IMR-90 (cell line): ENCODE measurements at regions not wholly inside any gene's neighbourhood (a gene's known extent, or its start where the extent isn't known, plus 50 kb on each side); places are given as distances from the start of the nearest gene placed in this dataset.

Experiments
- ATAC-seq: fragments of 200-7000 bp; cut with Tn5 transposase; 2 replicates; pipeline ENCODE4 v1.9.1; 2020; ENCODE audit warnings: low read depth, mild to moderate bottlenecking, moderate library complexity
- BruUV-seq: library from RNA; stranded (reverse); fragments of 400-500 nt; replicated peaks from 2 replicates; lab custom pipeline; 2021; lab: Mats Ljungman, UMichigan
- CTCF ChIA-PET: fragments of 300-600 bp; formaldehyde crosslinking; extraction: SDS; loops from one replicate; lab custom pipeline; 2021; ENCODE audit warnings: antibody characterized with exemption; lab: Yijun Ruan, JAX
- POLR2A ChIA-PET: fragments of 300-600 bp; sonication (Branson Sonifier 250); formaldehyde crosslinking; loops from one replicate; lab custom pipeline; 2022; ENCODE audit warnings: antibody characterized with exemption; ENCODE audit not compliant: unreplicated experiment; lab: Charles Lee
- DNase-seq: peaks from one replicate; pipeline ENCODE4 v3.0.0; 2013
- H2AFZ ChIP-seq: replicated peaks from 2 replicates; pipeline ENCODE3; 2013; ENCODE audit warnings: low read length, mild to moderate bottlenecking; ENCODE audit not compliant: poor library complexity
- H2AK5ac ChIP-seq: 2 replicates; pipeline ENCODE4 v1.6.1; 2013; ENCODE audit warnings: low read depth, low read length, inconsistent platforms
- H2AK9ac ChIP-seq: replicated peaks from 2 replicates; pipeline ENCODE3; 2013; ENCODE audit warnings: mild to moderate bottlenecking, low read depth, low read length, moderate library complexity; ENCODE audit not compliant: poor library complexity
- H2BK120ac ChIP-seq: 2 replicates; pipeline ENCODE4 v1.6.1; 2013; ENCODE audit warnings: low read depth, low read length, inconsistent platforms
- H2BK15ac ChIP-seq: 3 replicates; pipeline ENCODE4 v1.6.1; 2013; ENCODE audit warnings: low read depth, low read length, inconsistent platforms
- H2BK20ac ChIP-seq: 2 replicates; pipeline ENCODE4 v1.6.1; 2013; ENCODE audit warnings: low read depth, mild to moderate bottlenecking, inconsistent platforms, low read length, moderate library complexity
- H2BK5ac ChIP-seq: 2 replicates; pipeline ENCODE4 v1.6.1; 2013; ENCODE audit warnings: mild to moderate bottlenecking, low read depth, low read length, inconsistent platforms; ENCODE audit not compliant: poor library complexity, severe bottlenecking
- H3K14ac ChIP-seq: replicated peaks from 2 replicates; pipeline ENCODE4 v1.6.1; 2013; ENCODE audit warnings: low read depth, low read length, inconsistent platforms
- H3K18ac ChIP-seq: 2 replicates; pipeline ENCODE4 v1.6.1; 2013; ENCODE audit warnings: low read depth, low read length, control low read depth
- H3K23ac ChIP-seq: 2 replicates; pipeline ENCODE4 v1.6.1; 2013; ENCODE audit warnings: low read depth, low read length, inconsistent platforms
- H3K27ac ChIP-seq: 2 replicates; pipeline ENCODE4 v1.5.1; 2013; ENCODE audit warnings: mild to moderate bottlenecking, control low read depth, low read length; ENCODE audit not compliant: insufficient read depth
- H3K27me3 ChIP-seq: 2 replicates; pipeline ENCODE4 v1.6.1; 2013; ENCODE audit warnings: low read length; ENCODE audit not compliant: control insufficient read depth, insufficient read depth
- H3K36me3 ChIP-seq: 2 replicates; pipeline ENCODE4 v1.6.1; 2013; ENCODE audit warnings: low read length, mixed read lengths; ENCODE audit not compliant: control insufficient read depth, insufficient read depth
- H3K4ac ChIP-seq: 2 replicates; pipeline ENCODE4 v1.6.1; 2013; ENCODE audit warnings: low read depth, low read length, inconsistent platforms
- H3K4me1 ChIP-seq: 2 replicates; pipeline ENCODE4 v1.6.1; 2013; ENCODE audit warnings: low read length, mixed read lengths; ENCODE audit not compliant: control insufficient read depth, insufficient read depth
- H3K4me2 ChIP-seq: 2 replicates; pipeline ENCODE4 v1.6.1; 2013; ENCODE audit warnings: low read depth, mild to moderate bottlenecking, control low read depth, low read length, moderate library complexity
- H3K4me3 ChIP-seq: 2 replicates; pipeline ENCODE4 v1.5.1; 2013; ENCODE audit warnings: low read depth, mild to moderate bottlenecking, control low read depth, low read length, moderate library complexity; ENCODE audit not compliant: insufficient read depth
- H3K56ac ChIP-seq: 2 replicates; pipeline ENCODE4 v1.6.1; 2013; ENCODE audit warnings: low read length, inconsistent platforms; ENCODE audit not compliant: insufficient read depth; ENCODE audit errors: extremely low read depth
- H3K79me1 ChIP-seq, 2 experiments: 2 replicates each; pipeline ENCODE4 v1.6.1; 2013; ENCODE audit warnings: low read length in 2 of 2, inconsistent platforms in 1 of 2, low read depth in 1 of 2
- H3K9ac ChIP-seq: 2 replicates; pipeline ENCODE4 v1.6.1; 2013; ENCODE audit warnings: low read depth, low read length, control low read depth
- H3K9me1 ChIP-seq: 2 replicates; pipeline ENCODE4 v1.6.1; 2013; ENCODE audit warnings: low read length, inconsistent platforms; ENCODE audit not compliant: insufficient read depth
- H3K9me3 ChIP-seq: 2 replicates; pipeline ENCODE4 v1.6.1; 2013; ENCODE audit warnings: low read length; ENCODE audit not compliant: control insufficient read depth, insufficient read depth
- H4K20me1 ChIP-seq: 2 replicates; pipeline ENCODE4 v1.6.1; 2013; ENCODE audit warnings: low read length, inconsistent platforms; ENCODE audit not compliant: insufficient read depth
- H4K5ac ChIP-seq: 2 replicates; pipeline ENCODE4 v1.6.1; 2013; ENCODE audit warnings: mild to moderate bottlenecking, low read depth, low read length, control low read depth
- H4K8ac ChIP-seq, 2 experiments: 2 replicates each; pipeline ENCODE4 v1.6.1; 2013; ENCODE audit warnings: low read depth in 2 of 2, low read length in 2 of 2, control low read depth in 1 of 2, inconsistent platforms in 1 of 2
- H4K91ac ChIP-seq: 2 replicates; pipeline ENCODE4 v1.6.1; 2013; ENCODE audit warnings: low read depth, low read length, inconsistent platforms; ENCODE audit not compliant: insufficient read depth
- MXI1 ChIP-seq: IDR thresholded peaks from 2 replicates; pipeline ENCODE4 v1.6.1; 2012; ENCODE audit warnings: low read depth, mild to moderate bottlenecking, low read length, moderate library complexity, borderline replicate concordance
- POLR2A ChIP-seq: IDR thresholded peaks from 2 replicates; pipeline ENCODE4 v1.6.1; 2012; ENCODE audit warnings: mild to moderate bottlenecking, low read depth, low read length
- SMC3 ChIP-seq: fragments of 150-350 bp; IDR thresholded peaks from 2 replicates; pipeline ENCODE4 v1.6.1; 2016; ENCODE audit warnings: low read depth, mild to moderate bottlenecking, antibody characterized with exemption, low read length, moderate library complexity
- USF2 ChIP-seq: fragments of 150-350 bp; IDR thresholded peaks from 2 replicates; pipeline ENCODE4 v1.6.1; 2017; ENCODE audit warnings: mild to moderate bottlenecking, antibody characterized with exemption, low read length, low read depth
- WGBS, 2 experiments: methylation state at CpG; one replicate each; pipeline versions ENCODE4 v1.1.5 to v1.1.7; 2013; ENCODE audit warnings: missing lambda C conversion rate in 2 of 2; ENCODE audit not compliant: insufficient read length in 1 of 2; ENCODE audit errors: extremely low coverage in 2 of 2; 5-methylcytosine and 5-hydroxymethylcytosine counted together
- dilution Hi-C: fragments of 300-500 bp; cut with HindIII; formaldehyde crosslinking; loops from one replicate; pipeline ENCODE4 v1.14.3; 2018; ENCODE audit warnings: low sequenced_read_pairs; ENCODE audit not compliant: unreplicated experiment
- in situ Hi-C: fragments of 300-500 bp; cut with MboI; formaldehyde crosslinking; loops from 3 replicates; pipeline ENCODE4 v1.14.3; 2019; ENCODE audit warnings: low sequenced_read_pairs, inconsistent platforms, mixed read lengths
- intact Hi-C: fragments of 100-400 bp; cut with micrococcal nuclease; formaldehyde crosslinking; loops from 2 replicates; pipeline ENCODE4 v1.10.0; 2022

GRCh38 chr3:162884373-162884772, 1387.8 kb downstream of the OTOL1 start:
- H3K56ac ChIP-seq, result no peak overlapping the region
- BruUV-seq, result no TSS peak
- H4K91ac ChIP-seq, result no peak overlapping the region
- no peak overlapping the region for H3K23ac ChIP-seq
- H2AK9ac ChIP-seq, result no peak overlapping the region
- no peak overlapping the region for H2AK5ac ChIP-seq
- no peaks in the 10 kb centered on the region for H3K79me1 ChIP-seq
- no peak overlapping the region for H2BK20ac ChIP-seq
- DNase-seq (no peak), ATAC-seq (no peak)
- no peak overlapping the region for H3K27ac ChIP-seq
- H4K5ac ChIP-seq, result no peak overlapping the region
- H3K18ac ChIP-seq, result no peak overlapping the region
- no peak overlapping the region for H4K8ac ChIP-seq
- H3K14ac ChIP-seq, result no peak overlapping the region
- ChIA-PET POLR2A (no interaction called here), CTCF (interaction anchor here (0.7 kb wide), 1 partner anchor 18 kb away, joined by 3 read pairs; no protein-coding TSS in a partner anchor)
- TF ChIP-seq POLR2A (no peak), MXI1 (no peak), SMC3 (no peak), USF2 (no peak)
- in situ Hi-C loops, result no loop called here
- no peak overlapping the region for H2BK15ac ChIP-seq
- H2BK5ac ChIP-seq, result no peak overlapping the region
- H2AFZ ChIP-seq, result no peak overlapping the region
- H3K36me3 ChIP-seq, result no peaks in the 10 kb centered on the region
- dilution Hi-C loops, result no loop called here
- no peaks in the 10 kb centered on the region for H4K20me1 ChIP-seq
- intact Hi-C loops, result no loop called here
- no peak overlapping the region for H3K4me2 ChIP-seq
- no peaks in the 10 kb centered on the region for H3K9me3 ChIP-seq
- no peaks in the 10 kb centered on the region for H3K4me1 ChIP-seq
- no peaks in the 10 kb centered on the region for H3K9me1 ChIP-seq
- no peak overlapping the region for H2BK120ac ChIP-seq
- no peaks in the 10 kb centered on the region for H3K27me3 ChIP-seq
- no peak overlapping the region for H3K4ac ChIP-seq
- no peak overlapping the region for H3K4me3 ChIP-seq
- no peak overlapping the region for H3K9ac ChIP-seq
- WGBS, 2 experiments, result no CpG with 5 or more reads among the region's 2 CpGs
